ENCODE measurements at regions not wholly inside any gene's neighbourhood (a gene's known extent, or its start where the extent isn't known, plus 50 kb on each side); places are given as distances from the start of the nearest gene placed in this dataset.
"Not testable (repeated sequence)": the region's sequence is repeated elsewhere in the genome, so short reads cannot be mapped to it uniquely, and the experiment has no call there.

GRCh38 chr4:34504731-34505130 is 1739.6 kb downstream of the ARAP2 start:
- DNase-seq: not testable (repeated sequence)

DNA sequence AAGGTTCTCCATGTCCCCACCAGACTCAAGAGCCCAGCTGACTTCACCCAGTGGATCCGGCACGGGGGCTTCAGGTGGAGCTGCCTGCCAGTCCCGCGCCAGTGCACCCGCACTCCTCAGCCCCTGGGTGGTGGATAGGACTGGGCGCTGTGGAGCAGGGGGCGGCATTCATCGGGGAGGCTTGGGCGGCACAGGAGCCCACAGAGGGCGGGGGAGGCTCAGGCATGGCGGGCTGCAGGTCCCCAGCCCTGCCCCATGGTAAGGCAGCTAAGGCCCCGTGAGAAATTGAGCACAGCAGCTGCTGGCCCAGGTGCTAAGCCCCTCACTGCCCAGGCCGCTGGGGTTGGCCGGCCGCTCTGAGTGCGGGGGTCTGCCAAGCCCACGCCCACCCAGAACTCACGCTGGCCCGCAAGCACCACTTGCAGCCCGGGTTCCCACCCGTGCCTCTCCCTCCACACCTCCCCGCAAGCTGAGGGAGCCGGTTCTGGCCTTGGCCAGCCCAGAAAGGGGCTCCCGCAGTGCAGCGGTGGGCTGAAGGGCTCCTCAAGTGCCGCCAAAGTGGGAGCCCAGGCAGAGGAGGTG is 1737.7 kb downstream of the ARAP2 start:
- not testable (repeated sequence) for DNase-seq

- DNase-seq: no peak
Measured at GRCh38 chr4:34512616-34513015, 1731.7 kb downstream of the ARAP2 start.

DNA sequence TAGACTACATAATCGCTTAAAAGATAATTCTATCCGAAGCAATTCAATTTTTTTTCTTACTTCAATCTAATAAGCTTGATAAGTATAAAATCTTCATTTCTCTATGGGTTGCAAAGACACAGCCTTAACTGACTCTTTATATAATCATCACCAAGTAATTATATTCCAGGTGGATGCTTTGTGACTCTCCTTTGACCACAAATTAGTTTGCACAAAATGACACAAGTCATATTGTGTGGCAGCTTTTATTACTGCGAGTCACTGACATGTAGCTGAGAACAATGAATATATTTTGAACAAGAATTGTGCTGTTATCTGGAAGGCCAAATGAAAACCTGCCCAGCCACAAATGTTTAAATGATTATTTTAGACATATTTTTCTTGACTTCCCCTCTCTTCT is 1727.8 kb downstream of the ARAP2 start:
- no peak for DNase-seq

DNA sequence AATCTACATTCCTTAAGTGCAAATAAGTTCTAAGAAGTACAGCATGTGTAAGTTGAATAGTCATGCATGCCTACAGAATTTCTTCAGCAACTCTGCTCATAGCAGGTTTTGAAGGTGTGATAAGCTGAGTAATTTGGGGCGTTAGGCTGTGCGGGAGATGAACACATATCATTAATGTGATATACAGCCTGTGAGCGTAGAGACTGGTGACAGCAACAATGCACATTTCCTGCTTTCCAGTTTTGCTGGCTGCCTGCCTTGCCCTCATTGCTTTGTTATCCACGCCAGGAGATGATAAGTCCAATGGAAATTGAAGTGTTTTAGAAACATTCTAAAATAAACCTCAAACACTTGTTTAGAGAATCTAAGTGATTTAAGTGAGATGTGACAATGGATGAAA is 1709.4 kb downstream of the ARAP2 start:
- no peak for DNase-seq

GRCh38 chr4:34566091-34566490 is 1678.2 kb downstream of the ARAP2 start:
- DNase-seq: no peak

DNA sequence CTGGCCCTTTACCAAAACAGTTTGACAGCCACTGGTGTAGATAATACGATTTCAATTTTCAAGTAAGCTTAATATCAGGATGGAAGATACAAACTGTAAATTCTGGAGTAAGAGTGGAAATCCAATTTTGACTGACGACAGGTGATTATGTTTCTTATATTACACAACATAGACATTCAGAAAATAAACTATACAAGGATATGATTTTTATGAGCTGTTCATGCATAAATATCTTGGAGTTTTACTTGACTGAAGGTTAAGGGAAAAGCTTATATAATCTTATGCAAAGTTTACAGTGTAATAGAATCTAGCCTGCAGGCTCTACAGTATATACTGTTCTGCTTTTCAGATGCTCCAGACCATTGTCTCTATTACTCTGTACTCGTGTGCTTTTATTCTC is 1672.3 kb downstream of the ARAP2 start:
- no peak for DNase-seq

DNA sequence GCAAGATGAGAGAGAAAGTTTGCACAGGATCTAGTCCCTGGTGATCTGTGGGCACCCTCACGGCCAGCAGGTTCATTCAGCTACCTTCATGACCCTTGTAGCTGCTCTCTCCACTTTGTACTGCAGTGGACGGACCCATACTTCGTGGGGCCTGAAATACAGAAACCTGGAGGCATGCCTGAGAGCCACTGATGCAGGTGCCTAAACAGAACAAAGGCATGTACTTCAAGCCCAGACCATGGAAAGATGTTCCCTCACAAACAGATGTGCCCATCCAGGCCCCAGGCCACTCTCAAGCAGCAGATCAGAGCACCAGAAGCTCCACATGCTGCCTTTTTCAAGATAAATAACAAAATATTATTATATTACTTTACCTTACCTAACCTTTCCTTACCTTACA is 1629.0 kb downstream of the ARAP2 start:
- DNase-seq: no peak

GRCh38 chr4:34619531-34620162 is 1624.7 kb downstream of the ARAP2 start:
- no peak for DNase-seq

DNA sequence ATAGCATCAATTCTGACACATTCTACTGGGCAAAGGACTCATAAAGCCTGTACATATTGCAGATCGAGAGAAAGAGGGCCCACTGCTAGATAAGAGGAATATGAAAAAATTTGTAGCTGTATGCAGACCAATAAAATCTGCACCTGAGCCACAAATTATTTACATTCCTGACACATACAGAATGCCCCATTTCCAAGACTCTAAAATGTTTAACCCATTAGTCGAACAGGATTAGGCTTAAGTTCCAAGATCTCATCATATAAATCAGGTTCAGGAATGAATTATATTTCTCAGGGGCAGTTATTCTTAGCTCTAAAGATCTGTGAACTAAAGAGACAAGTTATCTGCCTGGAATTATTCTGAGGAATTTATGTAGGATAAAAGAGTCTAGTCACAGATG is 1615.8 kb downstream of the ARAP2 start:
- no peak for DNase-seq

DNA sequence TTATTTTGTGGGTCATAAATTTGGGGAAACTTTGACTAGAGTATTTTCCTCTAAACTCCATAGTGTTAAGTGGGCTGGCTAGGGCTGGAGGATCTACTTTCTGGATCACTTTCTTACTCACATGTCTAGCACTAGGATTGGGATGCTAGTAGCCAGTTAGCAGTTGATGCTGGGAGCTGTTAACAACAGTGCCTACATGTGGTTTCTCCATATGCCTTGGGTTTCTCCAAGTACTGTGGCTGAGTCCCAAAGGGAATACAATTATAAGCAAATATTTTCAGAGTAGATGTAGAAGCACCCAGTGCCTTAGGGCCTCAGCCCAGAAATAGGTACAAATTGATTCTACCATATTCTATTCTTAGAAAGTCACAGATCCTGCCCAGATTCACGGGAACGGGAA is 1614.9 kb downstream of the ARAP2 start:
- no peak for DNase-seq

DNA sequence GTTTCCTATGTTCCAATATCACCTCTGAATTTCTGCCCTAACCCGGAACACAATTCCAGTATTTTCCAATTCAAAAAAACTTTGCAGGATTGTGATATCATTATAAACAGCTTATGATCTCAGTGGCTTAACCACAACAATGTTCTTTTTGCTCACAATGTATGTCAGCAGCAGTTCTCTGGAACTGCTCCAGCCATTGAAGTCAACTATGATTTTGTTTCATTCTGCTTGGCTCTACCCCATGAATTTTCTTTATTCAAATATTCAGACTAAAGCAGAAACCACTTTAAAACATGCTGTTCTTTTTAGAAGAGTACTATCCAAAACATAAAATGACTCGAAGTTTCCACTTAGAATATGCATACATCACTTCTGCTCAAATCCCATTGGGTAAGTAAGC is 1611.1 kb downstream of the ARAP2 start:
- no peak for DNase-seq

GRCh38 chr4:34636623-34637022 is 1607.7 kb downstream of the ARAP2 start:
- DNase-seq: no peak

DNA sequence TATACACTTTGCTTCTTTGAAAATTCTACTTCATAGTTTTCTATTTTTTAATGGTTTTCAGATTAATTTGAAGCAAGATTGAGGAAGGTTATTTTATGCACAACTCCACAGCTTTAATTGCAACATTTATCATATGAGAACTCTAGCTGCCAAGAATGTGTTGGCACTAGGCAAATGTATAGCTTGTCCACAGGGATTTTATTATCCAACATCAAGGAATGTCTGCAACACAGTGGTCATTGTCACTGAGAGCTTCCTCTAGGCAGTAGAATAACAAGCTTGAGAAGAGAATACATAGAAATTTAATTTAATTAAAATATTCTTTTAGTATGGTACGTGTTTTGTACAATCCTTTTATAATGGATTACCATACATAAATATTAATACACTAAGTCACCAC is 1600.8 kb downstream of the ARAP2 start:
- no peak for DNase-seq

- DNase-seq: peak; percentile 29
Measured at GRCh38 chr4:34644579-34645115, 1599.7 kb downstream of the ARAP2 start.

DNA sequence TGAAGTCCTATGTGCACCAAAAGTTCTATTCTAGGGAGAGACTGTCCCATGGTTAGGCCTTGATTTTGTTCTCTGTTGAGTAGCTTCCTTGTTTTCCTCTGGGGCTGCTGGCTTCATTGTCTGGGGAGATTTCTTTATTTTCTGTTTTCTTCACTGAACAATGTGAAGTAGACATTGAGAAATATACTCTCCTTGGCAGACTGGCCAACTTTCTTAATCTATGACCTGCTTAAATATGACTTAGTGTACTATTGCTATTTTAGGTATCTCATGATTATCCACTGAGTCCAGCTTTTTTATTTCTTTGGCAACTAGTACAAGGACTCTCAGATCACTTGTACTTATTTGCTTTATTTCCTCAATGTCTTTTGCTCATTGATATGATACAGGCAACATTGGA is 1594.6 kb downstream of the ARAP2 start:
- no peak for DNase-seq

DNA sequence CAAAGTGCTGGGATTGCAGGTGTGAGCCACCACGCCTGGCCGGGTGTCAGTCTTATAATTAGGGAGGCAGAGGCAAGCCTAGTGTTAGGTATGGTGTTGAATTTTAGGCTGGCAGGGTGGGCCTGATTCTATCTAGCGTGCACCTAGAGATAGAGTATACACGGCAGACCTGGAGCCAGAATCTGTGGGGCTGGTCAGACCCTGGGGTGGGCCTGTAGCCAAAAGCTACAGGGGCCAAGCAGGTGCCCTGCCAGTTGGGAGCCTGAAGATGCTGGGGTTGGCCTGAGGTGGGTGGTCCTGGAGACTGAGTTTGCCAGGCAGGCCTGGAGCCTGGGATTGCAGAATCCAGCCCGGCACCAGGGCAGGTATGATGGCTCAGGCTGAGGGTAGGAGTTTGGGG is 1580.3 kb downstream of the ARAP2 start:
- DNase-seq: no peak

- peak; percentile 81 for DNase-seq
Measured at GRCh38 chr4:34676400-34676799, 1567.9 kb downstream of the ARAP2 start.

- DNase-seq: no peak
Measured at GRCh38 chr4:34678431-34678830, 1565.9 kb downstream of the ARAP2 start.

- peak; percentile 50 for DNase-seq
Measured at GRCh38 chr4:34679228-34679627, 1565.1 kb downstream of the ARAP2 start.

DNA sequence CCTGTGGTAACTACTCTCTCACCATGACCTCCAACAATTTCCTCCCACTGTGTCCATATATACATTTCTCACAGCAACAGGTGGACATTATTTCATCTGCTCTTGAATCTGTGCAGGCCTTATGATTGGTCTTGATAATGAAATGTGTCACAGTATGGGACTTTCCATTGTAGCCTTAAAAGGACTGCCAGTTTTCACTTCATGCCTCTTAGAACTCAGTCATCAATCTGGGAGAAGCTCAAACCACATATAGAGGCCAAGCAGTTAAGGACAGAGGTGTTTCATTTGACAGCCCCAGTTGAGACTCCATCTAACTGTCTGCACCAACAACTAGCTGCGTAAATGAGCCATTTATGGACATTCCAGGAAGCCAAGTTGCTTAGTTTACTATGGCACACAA is 1534.8 kb downstream of the ARAP2 start:
- DNase-seq: no peak

- DNase-seq: no peak
Measured at GRCh38 chr4:34718576-34719245, 1525.6 kb downstream of the ARAP2 start.

GRCh38 chr4:34720571-34720970 is 1523.7 kb downstream of the ARAP2 start:
- peak; percentile 69 for DNase-seq

DNA sequence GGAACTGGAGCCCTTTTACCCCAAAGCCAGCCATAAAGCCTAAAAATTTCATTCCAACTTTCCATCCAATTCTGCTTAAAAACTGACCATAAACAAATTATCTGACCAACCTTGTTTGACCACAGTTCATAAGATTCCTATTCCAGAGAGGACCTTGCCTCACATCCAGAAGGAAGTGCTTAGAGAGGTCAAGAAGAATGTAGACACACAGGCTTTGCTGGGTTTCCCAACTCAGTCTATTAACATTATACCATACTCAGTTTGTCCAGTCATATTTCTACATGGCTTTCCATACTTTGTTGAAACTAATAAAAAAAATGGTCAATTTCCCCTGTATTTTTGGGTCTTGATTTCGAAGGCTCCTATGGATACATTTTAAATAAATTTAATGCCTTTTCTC is 1522.5 kb downstream of the ARAP2 start:
- no peak for DNase-seq

Measured in OCI-M1 (cell line).